HAP-1 (cell line): ENCODE measurements at regions not wholly inside any gene's neighbourhood (a gene's known extent, or its start where the extent isn't known, plus 50 kb on each side); places are given as distances from the start of the nearest gene placed in this dataset.
"Not testable (repeated sequence)": the region's sequence is repeated elsewhere in the genome, so short reads cannot be mapped to it uniquely, and the experiment has no call there.

Experiments used
- DNase-seq, 2 experiments: peaks; one replicate each; pipeline ENCODE4 v3.0.0-alpha.2; 2016 to 2020; ENCODE audit warnings: low spot score in 2 of 2
- H3K27me3 ChIP-seq: fragments of 250-450 bp; sonication (Bioruptor Pico); 2 replicates; pipeline ENCODE4 v1.5.1; 2020; ENCODE audit warnings: low read depth, mild to moderate bottlenecking, moderate library complexity
- H3K36me3 ChIP-seq: fragments of 250-450 bp; sonication (Bioruptor Pico); replicated peaks from 2 replicates; pipeline ENCODE4 v1.5.1; 2020; ENCODE audit warnings: mild to moderate bottlenecking
- H3K4me1 ChIP-seq: fragments of 250-450 bp; sonication (Bioruptor Pico); 2 replicates; pipeline ENCODE4 v1.5.1; 2020; ENCODE audit warnings: mild to moderate bottlenecking
- H3K4me3 ChIP-seq: fragments of 250-450 bp; sonication (Bioruptor Pico); 2 replicates; pipeline ENCODE4 v1.5.1; 2020; ENCODE audit warnings: mild to moderate bottlenecking, moderate library complexity
- H3K9me3 ChIP-seq: fragments of 250-450 bp; sonication (Bioruptor Pico); 2 replicates; pipeline ENCODE4 v1.5.1; 2020; ENCODE audit warnings: mild to moderate bottlenecking, moderate library complexity
- in situ Hi-C: fragments of 300-500 bp; cut with MboI; formaldehyde crosslinking; loops from 3 replicates; pipeline ENCODE4 v1.14.3; 2020; ENCODE audit warnings: low sequenced_read_pairs, inconsistent platforms, mixed read lengths

- Histone ChIP-seq H3K27me3 (no peaks in the 10 kb centered on the region), H3K36me3 (no peaks in the 10 kb centered on the region), H3K4me3 (no peak overlapping the region), H3K4me1 (no peaks in the 10 kb centered on the region), H3K9me3 (no peaks in the 10 kb centered on the region)
- in situ Hi-C loops = no loop called here
- DNase-seq = no peak
Observed at GRCh38 chr10:80957161-80957560, 419.5 kb downstream of the SH2D4B start.

DNA sequence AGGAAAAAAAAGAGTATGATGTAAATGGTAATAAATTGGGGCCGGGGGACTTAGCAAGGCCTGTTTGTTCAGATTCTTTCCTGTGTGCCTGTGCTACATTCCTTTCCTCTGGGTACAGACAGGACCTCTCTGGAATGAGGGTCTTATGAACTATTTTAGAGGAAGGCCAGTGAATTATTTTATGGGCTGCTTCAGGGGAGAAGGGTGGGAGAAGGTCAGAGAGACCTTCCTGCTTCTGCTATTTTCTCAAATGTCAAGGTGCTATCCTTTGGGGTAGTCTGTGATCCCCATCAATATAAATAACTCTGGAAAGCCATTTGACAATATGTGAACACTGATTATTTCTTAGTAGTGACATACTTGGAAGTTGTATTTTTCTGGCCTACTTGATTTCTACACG is 426.5 kb downstream of the SH2D4B start:
- in situ Hi-C loops = no loop called here
- Histone ChIP-seq H3K36me3 (no peaks in the 10 kb centered on the region), H3K4me3 (no peak overlapping the region), H3K9me3 (no peaks in the 10 kb centered on the region), H3K27me3 (no peaks in the 10 kb centered on the region), H3K4me1 (peaks cover 6% of the 10 kb centered on the region)
- DNase-seq = no peak

DNA sequence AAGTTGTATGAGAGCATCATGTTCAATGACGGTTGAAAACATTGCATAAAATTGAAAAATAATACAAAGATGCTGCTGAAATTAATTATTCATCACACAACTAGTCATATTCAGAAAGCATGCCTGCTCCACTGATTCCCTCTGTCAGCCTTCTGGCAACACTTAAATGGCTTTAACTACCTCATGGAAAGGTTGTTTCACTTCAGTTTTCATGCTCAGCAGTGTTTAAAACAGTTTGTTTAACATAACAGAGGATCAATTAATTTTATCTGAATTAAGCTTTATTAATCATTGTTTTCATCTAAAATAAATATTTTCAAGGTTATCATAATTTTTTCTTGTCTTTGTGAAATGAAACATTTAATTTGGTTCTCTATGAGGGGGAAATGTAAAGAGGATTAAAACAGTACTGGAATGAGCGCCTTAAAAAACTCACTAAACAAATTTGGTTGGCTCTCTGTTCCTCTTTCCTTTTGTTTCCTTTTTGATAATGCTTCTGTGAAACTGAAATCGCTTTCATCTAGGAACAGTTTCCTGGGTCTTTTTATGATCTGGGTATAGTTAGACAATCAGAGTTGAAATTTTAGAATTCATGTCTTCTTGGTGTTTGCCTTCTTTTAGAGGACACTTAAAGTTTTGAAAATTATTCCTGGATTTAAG is 427.4 kb downstream of the SH2D4B start:
- H3K27me3 ChIP-seq = no peaks in the 10 kb centered on the region
- H3K4me3 ChIP-seq = no peak overlapping the region
- in situ Hi-C loops = no loop called here
- no peaks in the 10 kb centered on the region for H3K9me3 ChIP-seq
- peak in 1 of 2 experiments; percentile 32 for DNase-seq
- H3K36me3 ChIP-seq = no peaks in the 10 kb centered on the region
- H3K4me1 ChIP-seq = peaks cover 6% of the 10 kb centered on the region

DNA sequence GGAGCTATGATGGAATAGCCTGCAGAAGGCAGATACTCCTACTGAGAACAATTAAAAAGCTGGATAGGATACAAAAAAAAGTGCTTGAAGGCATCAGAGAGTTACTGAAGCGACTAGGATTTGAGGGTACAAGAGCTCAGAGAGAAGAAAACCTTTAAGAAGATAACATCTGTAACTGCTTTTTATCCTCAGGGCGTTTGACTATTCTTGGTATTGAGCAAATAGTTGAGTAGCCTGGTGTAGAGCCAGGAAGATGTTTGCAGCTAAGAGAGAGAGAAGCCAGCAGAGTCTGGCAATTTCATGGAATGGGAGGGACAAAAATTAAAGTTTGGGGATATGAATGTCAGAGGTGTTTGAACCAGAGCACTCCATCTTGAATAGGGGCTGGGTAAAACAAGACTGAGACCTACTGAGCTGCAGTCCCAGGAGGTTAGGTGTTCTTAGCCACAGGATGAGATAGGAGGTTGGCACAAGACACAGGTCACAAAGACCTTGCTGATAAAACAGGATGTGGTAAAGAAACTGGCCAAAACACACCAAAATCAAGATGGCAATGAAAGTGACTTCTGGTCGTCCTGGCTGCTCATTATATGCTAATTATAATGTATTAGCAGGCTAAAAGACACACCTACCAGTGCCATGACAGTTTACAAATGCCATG is 428.8 kb downstream of the SH2D4B start:
- Histone ChIP-seq H3K36me3 (no peaks in the 10 kb centered on the region), H3K9me3 (no peaks in the 10 kb centered on the region), H3K4me3 (no peak overlapping the region), H3K4me1 (peaks cover 6% of the 10 kb centered on the region), H3K27me3 (no peaks in the 10 kb centered on the region)
- peak in 1 of 2 experiments; percentile 12 for DNase-seq
- in situ Hi-C loops = no loop called here

DNA sequence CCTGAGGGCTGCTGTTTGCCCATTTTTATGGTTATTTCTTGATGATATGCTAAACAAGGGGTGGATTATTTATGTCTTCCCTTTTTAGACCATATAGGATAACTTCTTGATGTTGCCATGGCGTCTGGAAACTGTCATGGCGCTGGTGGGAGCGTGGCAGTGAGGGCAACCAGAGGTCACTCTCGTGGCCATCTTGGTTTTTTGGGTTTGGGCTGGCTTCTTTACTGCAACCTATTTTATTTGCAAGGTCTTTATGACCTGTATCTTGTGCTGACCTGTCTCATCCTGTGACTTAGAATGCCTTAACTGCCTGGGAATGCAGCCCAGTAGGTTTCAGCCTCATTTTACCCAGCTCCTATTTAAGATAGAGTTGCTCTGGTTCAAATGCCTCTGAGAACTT is 429.7 kb downstream of the SH2D4B start:
- peak in 1 of 2 experiments; percentile 25 for DNase-seq
- H3K9me3 ChIP-seq, H3K36me3 ChIP-seq, H3K27me3 ChIP-seq, H3K4me3 ChIP-seq, H3K4me1 ChIP-seq, in situ Hi-C loops: not testable (repeated sequence)

DNA sequence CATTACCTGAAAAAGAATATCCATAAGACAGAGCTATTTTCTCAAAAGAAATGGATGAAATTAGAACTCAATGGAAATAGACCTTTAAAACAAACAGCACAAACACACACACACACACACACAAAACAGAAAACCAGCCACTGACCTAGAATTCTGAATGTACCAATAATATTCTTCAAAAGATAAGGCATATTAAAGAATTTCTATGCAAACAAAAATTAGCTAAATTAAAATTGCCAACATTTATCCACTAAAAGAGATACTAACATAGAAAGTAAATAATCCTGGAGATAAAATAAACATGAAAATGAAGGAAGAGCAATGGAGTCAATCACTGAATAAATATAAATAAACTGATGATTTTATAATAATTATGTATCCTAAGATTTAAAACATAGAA is 431.2 kb downstream of the SH2D4B start:
- in situ Hi-C loops = no loop called here
- Histone ChIP-seq H3K27me3 (no peaks in the 10 kb centered on the region), H3K9me3 (no peaks in the 10 kb centered on the region), H3K36me3 (no peaks in the 10 kb centered on the region), H3K4me3 (no peak overlapping the region), H3K4me1 (peaks cover 6% of the 10 kb centered on the region)
- DNase-seq = no peak

- in situ Hi-C loops = no loop called here
- no peak for DNase-seq
- Histone ChIP-seq H3K9me3 (no peaks in the 10 kb centered on the region), H3K4me3 (no peak overlapping the region), H3K36me3 (no peaks in the 10 kb centered on the region), H3K27me3 (no peaks in the 10 kb centered on the region), H3K4me1 (no peaks in the 10 kb centered on the region; the same call in 1 of the 2 replicates)
Observed at GRCh38 chr10:80971461-80971860, 433.8 kb downstream of the SH2D4B start.

- Histone ChIP-seq H3K4me1 (no peaks in the 10 kb centered on the region), H3K9me3 (no peaks in the 10 kb centered on the region), H3K27me3 (no peaks in the 10 kb centered on the region), H3K4me3 (no peak overlapping the region), H3K36me3 (no peaks in the 10 kb centered on the region)
- no peak for DNase-seq
- in situ Hi-C loops = no loop called here
Observed at GRCh38 chr10:80976658-80977057, 439.0 kb downstream of the SH2D4B start.

- Histone ChIP-seq H3K9me3 (no peaks in the 10 kb centered on the region), H3K4me3 (no peak overlapping the region), H3K27me3 (no peaks in the 10 kb centered on the region), H3K4me1 (no peaks in the 10 kb centered on the region), H3K36me3 (no peaks in the 10 kb centered on the region)
- no peak for DNase-seq
- in situ Hi-C loops = no loop called here
Observed at GRCh38 chr10:80985102-80985501, 447.4 kb downstream of the SH2D4B start.

- Histone ChIP-seq H3K36me3 (no peaks in the 10 kb centered on the region), H3K27me3 (no peaks in the 10 kb centered on the region), H3K4me1 (no peaks in the 10 kb centered on the region), H3K9me3 (no peaks in the 10 kb centered on the region), H3K4me3 (no peak overlapping the region)
- in situ Hi-C loops = no loop called here
- DNase-seq = no peak
Observed at GRCh38 chr10:80986596-80986995, 448.9 kb downstream of the SH2D4B start.

GRCh38 chr10:80988755-80989154 is 451.1 kb downstream of the SH2D4B start:
- H3K36me3 ChIP-seq = no peaks in the 10 kb centered on the region
- no peaks in the 10 kb centered on the region for H3K27me3 ChIP-seq
- H3K4me3 ChIP-seq = no peak overlapping the region
- in situ Hi-C loops = no loop called here
- H3K9me3 ChIP-seq = no peaks in the 10 kb centered on the region
- no peak for DNase-seq
- H3K4me1 ChIP-seq = no peaks in the 10 kb centered on the region

DNA sequence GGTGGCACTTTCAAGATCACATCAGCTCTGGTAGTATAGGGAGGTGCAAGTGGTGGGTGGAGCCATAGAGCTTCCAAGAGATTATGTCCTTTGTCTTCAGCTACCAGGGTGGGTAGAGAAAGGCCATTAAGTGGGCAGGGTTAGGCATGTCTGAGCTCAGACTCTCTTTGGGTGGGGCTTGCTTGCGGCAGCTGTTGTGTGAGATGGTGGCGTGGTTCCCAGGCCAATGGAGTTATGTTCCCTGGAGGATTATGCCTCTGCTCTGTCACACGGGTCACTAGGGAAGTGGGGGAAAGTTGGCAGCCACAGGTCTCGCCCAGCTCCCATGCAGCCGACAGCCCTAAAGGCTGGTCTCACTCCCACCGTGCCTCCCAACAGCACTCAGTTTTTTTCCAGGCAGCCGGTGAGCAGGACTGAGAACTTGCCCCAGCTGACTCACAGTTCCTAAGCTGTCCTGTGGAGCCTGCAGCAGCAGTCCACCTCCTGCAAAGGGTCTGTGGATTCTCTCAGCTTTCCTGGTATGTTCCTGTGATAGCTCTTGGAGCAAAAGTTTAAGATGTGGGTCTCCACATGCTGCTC is 459.0 kb downstream of the SH2D4B start:
- Histone ChIP-seq H3K4me3 (no peak overlapping the region), H3K9me3 (no peaks in the 10 kb centered on the region), H3K27me3 (no peaks in the 10 kb centered on the region), H3K36me3 (no peaks in the 10 kb centered on the region), H3K4me1 (no peaks in the 10 kb centered on the region)
- no peak for DNase-seq
- in situ Hi-C loops = no loop called here

- Histone ChIP-seq H3K27me3 (no peaks in the 10 kb centered on the region), H3K9me3 (no peaks in the 10 kb centered on the region), H3K36me3 (no peaks in the 10 kb centered on the region), H3K4me3 (no peak overlapping the region), H3K4me1 (no peaks in the 10 kb centered on the region)
- DNase-seq = no peak
- in situ Hi-C loops = no loop called here
Observed at GRCh38 chr10:81000781-81001180, 463.1 kb downstream of the SH2D4B start.

GRCh38 chr10:81002382-81002781 is 464.7 kb downstream of the SH2D4B start:
- no peaks in the 10 kb centered on the region for H3K9me3 ChIP-seq
- in situ Hi-C loops = no loop called here
- no peak overlapping the region for H3K4me3 ChIP-seq
- no peaks in the 10 kb centered on the region for H3K27me3 ChIP-seq
- H3K36me3 ChIP-seq = no peaks in the 10 kb centered on the region
- H3K4me1 ChIP-seq = no peaks in the 10 kb centered on the region
- no peak for DNase-seq
